Loucy (cell line): ENCODE measurements at regions not wholly inside any gene's neighbourhood (a gene's known extent, or its start where the extent isn't known, plus 50 kb on each side); places are given as distances from the start of the nearest gene placed in this dataset.

ENCODE experiments used
- H2AFZ ChIP-seq: fragments of 200-600 bp; sonication (generic); 2 replicates; pipeline ENCODE4 v1.6.0; 2016; ENCODE audit warnings: antibody characterized with exemption, mild to moderate bottlenecking, low read length, moderate library complexity
- H3F3A ChIP-seq: fragments of 200-600 bp; 2 replicates; pipeline ENCODE4 v1.6.0; 2016; ENCODE audit warnings: antibody characterized with exemption, low read depth, mild to moderate bottlenecking
- H3K27me3 ChIP-seq: fragments of 200-600 bp; sonication (generic); 2 replicates; pipeline ENCODE4 v1.6.1; 2014; ENCODE audit warnings: low read length, mild to moderate bottlenecking; ENCODE audit not compliant: insufficient read depth, poor library complexity, severe bottlenecking
- H3K36me3 ChIP-seq: fragments of 200-600 bp; sonication (generic); 2 replicates; pipeline ENCODE4 v1.6.1; 2016; ENCODE audit warnings: low read length; ENCODE audit not compliant: insufficient read depth
- H3K4me1 ChIP-seq: fragments of 200-600 bp; sonication (generic); 2 replicates; pipeline ENCODE4 v1.5.1; 2014; ENCODE audit warnings: low read length, mild to moderate bottlenecking; ENCODE audit not compliant: insufficient read depth, poor library complexity, severe bottlenecking
- H3K4me2 ChIP-seq: fragments of 200-600 bp; sonication (generic); 2 replicates; pipeline ENCODE4 v1.6.0; 2014; ENCODE audit warnings: antibody characterized with exemption, low read length, low read depth, mild to moderate bottlenecking; ENCODE audit not compliant: poor library complexity, severe bottlenecking
- H3K4me3 ChIP-seq: fragments of 200-600 bp; sonication (generic); 2 replicates; pipeline ENCODE4 v1.5.1; 2014; ENCODE audit warnings: low read length, mild to moderate bottlenecking, mixed read lengths; ENCODE audit not compliant: poor library complexity, severe bottlenecking
- H3K79me2 ChIP-seq: fragments of 200-600 bp; sonication (generic); 2 replicates; pipeline ENCODE4 v1.6.1; 2014; ENCODE audit warnings: low read length; ENCODE audit not compliant: insufficient read depth
- H3K9ac ChIP-seq: fragments of 200-600 bp; sonication (generic); 2 replicates; pipeline ENCODE4 v1.6.0; 2014; ENCODE audit warnings: mild to moderate bottlenecking, low read depth, low read length, moderate library complexity; ENCODE audit not compliant: poor library complexity, severe bottlenecking
- H3K9me2 ChIP-seq: fragments of 200-600 bp; sonication (generic); replicated peaks from 2 replicates; pipeline ENCODE4 v1.6.1; 2016; ENCODE audit warnings: low read depth, low read length, mixed read lengths
- H3K9me3 ChIP-seq: fragments of 200-600 bp; sonication (generic); 2 replicates; pipeline ENCODE4 v1.6.1; 2014; ENCODE audit warnings: mild to moderate bottlenecking, antibody characterized with exemption, low read length, low read depth; ENCODE audit not compliant: insufficient read depth
- H4K20me1 ChIP-seq: fragments of 200-600 bp; sonication (generic); 2 replicates; pipeline ENCODE4 v1.6.0; 2014; ENCODE audit warnings: antibody characterized with exemption, low read length, mild to moderate bottlenecking; ENCODE audit not compliant: insufficient read depth, poor library complexity, severe bottlenecking
- CTCF ChIP-seq: fragments of 200-600 bp; sonication (generic); conservative IDR thresholded peaks from 2 replicates; pipeline ENCODE4 v1.5.1; 2014; ENCODE audit warnings: mild to moderate bottlenecking, antibody characterized with exemption, low read length
- EZH2phosphoT487 ChIP-seq: fragments of 200-600 bp; IDR thresholded peaks from 2 replicates; pipeline ENCODE4 v1.6.1; 2018; ENCODE audit warnings: antibody characterized with exemption, mild to moderate bottlenecking, moderate library complexity, borderline replicate concordance

- no peak for TF ChIP-seq EZH2phosphoT487
- TF ChIP-seq CTCF, result no peak
- no peak overlapping the region for H3K4me3 ChIP-seq
- H3F3A ChIP-seq, result no peaks in the 10 kb centered on the region
- H3K9me2 ChIP-seq, result no peaks in the 10 kb centered on the region
- H3K36me3 ChIP-seq, result no peaks in the 10 kb centered on the region
- H2AFZ ChIP-seq, result no peak overlapping the region
- H3K9ac ChIP-seq, result no peak overlapping the region
- no peaks in the 10 kb centered on the region for H3K27me3 ChIP-seq
- H3K4me2 ChIP-seq, result no peak overlapping the region
- H3K4me1 ChIP-seq, result no peaks in the 10 kb centered on the region
- no peaks in the 10 kb centered on the region for H3K9me3 ChIP-seq
- no peaks in the 10 kb centered on the region for H3K79me2 ChIP-seq
- no peaks in the 10 kb centered on the region for H4K20me1 ChIP-seq
These were observed 234.8 kb downstream of the CSNK1G3 start for GRCh38 chr5:123746683-123747360.

- Histone ChIP-seq H4K20me1 (no peaks in the 10 kb centered on the region), H3K4me2 (no peak overlapping the region), H3K9ac (no peak overlapping the region), H3K4me1 (no peaks in the 10 kb centered on the region), H3K9me3 (no peaks in the 10 kb centered on the region), H3K9me2 (no peaks in the 10 kb centered on the region), H3K36me3 (no peaks in the 10 kb centered on the region), H3K27me3 (no peaks in the 10 kb centered on the region), H3F3A (no peaks in the 10 kb centered on the region), H3K79me2 (no peaks in the 10 kb centered on the region), H2AFZ (no peak overlapping the region), H3K4me3 (no peak overlapping the region)
- TF ChIP-seq CTCF (no peak), EZH2phosphoT487 (no peak)
These were observed 232.1 kb downstream of the CSNK1G3 start for GRCh38 chr5:123743990-123744583.

GRCh38 chr5:123735384-123735783 lies 223.4 kb downstream of the CSNK1G3 start:
- no peaks in the 10 kb centered on the region for H4K20me1 ChIP-seq
- no peak overlapping the region for H3K4me3 ChIP-seq
- H2AFZ ChIP-seq, result no peak overlapping the region
- H3K9ac ChIP-seq, result no peak overlapping the region
- H3K79me2 ChIP-seq, result no peaks in the 10 kb centered on the region
- H3K9me2 ChIP-seq, result no peaks in the 10 kb centered on the region
- no peaks in the 10 kb centered on the region for H3K36me3 ChIP-seq
- H3K27me3 ChIP-seq, result no peaks in the 10 kb centered on the region
- no peaks in the 10 kb centered on the region for H3K4me1 ChIP-seq
- TF ChIP-seq CTCF, result no peak
- TF ChIP-seq EZH2phosphoT487, result no peak
- H3K4me2 ChIP-seq, result no peak overlapping the region
- H3K9me3 ChIP-seq, result no peaks in the 10 kb centered on the region
- H3F3A ChIP-seq, result no peaks in the 10 kb centered on the region
